ENCODE measurements at regions not wholly inside any gene's neighbourhood (a gene's known extent, or its start where the extent isn't known, plus 50 kb on each side); places are given as distances from the start of the nearest gene placed in this dataset.

DNA sequence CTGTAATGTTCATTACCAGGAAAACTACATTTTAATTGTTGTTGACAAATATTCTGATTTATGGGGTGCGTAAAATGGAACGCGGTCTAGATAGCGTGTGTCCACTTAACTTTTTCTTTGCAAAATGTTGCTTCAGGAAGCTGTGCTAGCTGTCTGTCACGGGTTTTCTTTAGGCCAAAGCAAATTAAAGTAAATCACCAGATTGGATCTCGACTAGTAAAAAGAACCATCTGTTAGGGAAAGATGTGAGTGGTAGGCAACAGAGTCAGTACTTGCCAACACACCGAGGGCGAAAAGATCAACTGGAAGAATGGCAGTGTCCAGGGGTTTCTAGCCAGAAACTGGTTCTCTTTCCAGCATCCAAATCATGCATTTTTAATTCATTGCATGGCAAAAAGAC lies 404.9 kb upstream of the TMPO start:
- Histone ChIP-seq H4K20me1 (ENCODE audit: low read depth, low read length) (no peaks in the 10 kb centered on the region), H3K9me3 (ENCODE audit: insufficient read depth, low read length) (no peaks in the 10 kb centered on the region), H3K27me3 (ENCODE audit: low read length) (no peaks in the 10 kb centered on the region), H3K27ac (ENCODE audit: low read depth, low read length) (no peak overlapping the region), H3K36me3 (ENCODE audit: low read length) (no peaks in the 10 kb centered on the region), H3K79me2 (ENCODE audit: insufficient read depth, low read length) (no peaks in the 10 kb centered on the region), H2AFZ (ENCODE audit: low read depth, low read length, severe bottlenecking) (no peak overlapping the region), H3K9ac (ENCODE audit: low read length) (no peak overlapping the region), H3K9me2 (replicated peaks; ENCODE audit: insufficient read depth, low read length) (no peaks in the 10 kb centered on the region), H3K4me3 (ENCODE audit: insufficient read depth, low read length, poor library complexity, severe bottlenecking) (no peak overlapping the region), H3K4me2 (ENCODE audit: low read depth, low read length, poor library complexity, severe bottlenecking) (no peak overlapping the region), H3F3A (ENCODE audit: insufficient read depth) (no peaks in the 10 kb centered on the region)
- no peak for TF ChIP-seq EZH2phosphoT487 (conservative IDR thresholded peaks at IDR 0.05; ENCODE audit: low read length)
- TF ChIP-seq, protein P1, sequence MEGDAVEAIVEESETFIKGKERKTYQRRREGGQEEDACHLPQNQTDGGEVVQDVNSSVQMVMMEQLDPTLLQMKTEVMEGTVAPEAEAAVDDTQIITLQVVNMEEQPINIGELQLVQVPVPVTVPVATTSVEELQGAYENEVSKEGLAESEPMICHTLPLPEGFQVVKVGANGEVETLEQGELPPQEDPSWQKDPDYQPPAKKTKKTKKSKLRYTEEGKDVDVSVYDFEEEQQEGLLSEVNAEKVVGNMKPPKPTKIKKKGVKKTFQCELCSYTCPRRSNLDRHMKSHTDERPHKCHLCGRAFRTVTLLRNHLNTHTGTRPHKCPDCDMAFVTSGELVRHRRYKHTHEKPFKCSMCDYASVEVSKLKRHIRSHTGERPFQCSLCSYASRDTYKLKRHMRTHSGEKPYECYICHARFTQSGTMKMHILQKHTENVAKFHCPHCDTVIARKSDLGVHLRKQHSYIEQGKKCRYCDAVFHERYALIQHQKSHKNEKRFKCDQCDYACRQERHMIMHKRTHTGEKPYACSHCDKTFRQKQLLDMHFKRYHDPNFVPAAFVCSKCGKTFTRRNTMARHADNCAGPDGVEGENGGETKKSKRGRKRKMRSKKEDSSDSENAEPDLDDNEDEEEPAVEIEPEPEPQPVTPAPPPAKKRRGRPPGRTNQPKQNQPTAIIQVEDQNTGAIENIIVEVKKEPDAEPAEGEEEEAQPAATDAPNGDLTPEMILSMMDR (IDR thresholded peaks at IDR 0.05; ENCODE audit: insufficient read depth, low read length, poor library complexity, severe bottlenecking), result no peak

GRCh38 chr12:98113548-98113947 lies 401.8 kb upstream of the TMPO start:
- no peaks in the 10 kb centered on the region for H3K9me3 ChIP-seq (ENCODE audit: insufficient read depth, low read length)
- H2AFZ ChIP-seq (ENCODE audit: low read depth, low read length, severe bottlenecking), result no peak overlapping the region
- H3F3A ChIP-seq (ENCODE audit: insufficient read depth), result no peaks in the 10 kb centered on the region
- H3K36me3 ChIP-seq (ENCODE audit: low read length), result no peaks in the 10 kb centered on the region
- H3K27ac ChIP-seq (ENCODE audit: low read depth, low read length), result no peak overlapping the region
- H3K9me2 ChIP-seq (replicated peaks; ENCODE audit: insufficient read depth, low read length), result no peaks in the 10 kb centered on the region
- H3K4me3 ChIP-seq (ENCODE audit: insufficient read depth, low read length, poor library complexity, severe bottlenecking), result no peak overlapping the region
- no peaks in the 10 kb centered on the region for H3K79me2 ChIP-seq (ENCODE audit: insufficient read depth, low read length)
- H3K27me3 ChIP-seq (ENCODE audit: low read length), result no peaks in the 10 kb centered on the region
- no peak for TF ChIP-seq EZH2phosphoT487 (conservative IDR thresholded peaks at IDR 0.05; ENCODE audit: low read length)
- TF ChIP-seq, protein P1 (IDR thresholded peaks at IDR 0.05; ENCODE audit: insufficient read depth, low read length, poor library complexity, severe bottlenecking), result no peak
- no peak overlapping the region for H3K9ac ChIP-seq (ENCODE audit: low read length)
- H4K20me1 ChIP-seq (ENCODE audit: low read depth, low read length), result no peaks in the 10 kb centered on the region
- H3K4me2 ChIP-seq (ENCODE audit: low read depth, low read length, poor library complexity, severe bottlenecking), result no peak overlapping the region

DNA sequence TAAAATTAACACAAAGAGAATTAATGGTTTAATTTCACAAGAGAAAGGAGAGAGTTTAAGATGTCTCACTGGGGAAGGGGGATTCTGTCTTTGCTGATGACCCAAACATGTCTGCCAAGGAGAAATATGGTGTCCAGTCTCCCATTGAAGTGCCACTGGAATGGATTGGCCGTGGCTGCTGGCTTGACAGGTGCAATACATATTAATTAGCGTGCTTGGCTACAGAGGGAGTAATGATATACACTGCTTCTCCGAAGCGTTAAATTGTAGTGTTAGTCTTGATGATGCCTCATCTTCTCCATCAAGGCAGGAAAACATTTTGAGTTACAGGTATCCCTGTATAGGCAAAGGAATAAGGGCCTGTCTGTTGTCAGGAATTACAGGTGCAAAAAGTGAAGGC lies 393.4 kb upstream of the TMPO start:
- no peaks in the 10 kb centered on the region for H3K9me2 ChIP-seq (replicated peaks; ENCODE audit: insufficient read depth, low read length)
- H3K27me3 ChIP-seq (ENCODE audit: low read length), result no peaks in the 10 kb centered on the region
- H3K36me3 ChIP-seq (ENCODE audit: low read length), result no peaks in the 10 kb centered on the region
- H3K4me2 ChIP-seq (ENCODE audit: low read depth, low read length, poor library complexity, severe bottlenecking), result no peak overlapping the region
- H3F3A ChIP-seq (ENCODE audit: insufficient read depth), result no peaks in the 10 kb centered on the region
- no peak overlapping the region for H2AFZ ChIP-seq (ENCODE audit: low read depth, low read length, severe bottlenecking)
- no peaks in the 10 kb centered on the region for H3K79me2 ChIP-seq (ENCODE audit: insufficient read depth, low read length)
- no peaks in the 10 kb centered on the region for H4K20me1 ChIP-seq (ENCODE audit: low read depth, low read length)
- H3K27ac ChIP-seq (ENCODE audit: low read depth, low read length), result no peak overlapping the region
- TF ChIP-seq, protein P1 (IDR thresholded peaks at IDR 0.05; ENCODE audit: insufficient read depth, low read length, poor library complexity, severe bottlenecking), result no peak
- TF ChIP-seq EZH2phosphoT487 (conservative IDR thresholded peaks at IDR 0.05; ENCODE audit: low read length), result no peak
- H3K4me3 ChIP-seq (ENCODE audit: insufficient read depth, low read length, poor library complexity, severe bottlenecking), result no peak overlapping the region
- H3K9me3 ChIP-seq (ENCODE audit: insufficient read depth, low read length), result no peaks in the 10 kb centered on the region
- H3K9ac ChIP-seq (ENCODE audit: low read length), result no peak overlapping the region
